ENCODE measurements at regions not wholly inside any gene's neighbourhood (a gene's known extent, or its start where the extent isn't known, plus 50 kb on each side); places are given as distances from the start of the nearest gene placed in this dataset.

DNA sequence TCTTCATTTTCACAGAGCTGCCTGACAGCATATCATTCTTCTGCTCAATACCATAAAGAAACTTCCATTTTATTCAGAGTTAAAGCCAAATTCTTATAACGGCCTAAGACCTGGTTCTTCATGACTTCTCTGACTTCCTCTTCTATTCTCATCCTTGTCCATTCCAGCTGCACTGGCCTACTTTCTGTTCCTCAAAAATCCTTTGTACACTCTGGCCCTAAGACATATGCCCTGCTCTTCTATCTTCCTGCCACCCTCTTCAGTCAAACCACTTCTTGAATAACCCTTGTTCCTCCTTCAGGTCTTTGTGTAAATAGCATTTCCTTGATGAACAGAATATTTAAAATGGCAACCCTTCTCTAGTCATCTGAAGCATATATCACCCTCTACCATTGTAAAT lies 1338.7 kb upstream of the ADGRL2 start:
- DNase-seq (ENCODE audit: extremely low read depth, low read depth): no peak
- no peak overlapping the region for H3K4me3 ChIP-seq (replicated peaks; ENCODE audit: low read depth, low read length)
- TF ChIP-seq, protein P1, sequence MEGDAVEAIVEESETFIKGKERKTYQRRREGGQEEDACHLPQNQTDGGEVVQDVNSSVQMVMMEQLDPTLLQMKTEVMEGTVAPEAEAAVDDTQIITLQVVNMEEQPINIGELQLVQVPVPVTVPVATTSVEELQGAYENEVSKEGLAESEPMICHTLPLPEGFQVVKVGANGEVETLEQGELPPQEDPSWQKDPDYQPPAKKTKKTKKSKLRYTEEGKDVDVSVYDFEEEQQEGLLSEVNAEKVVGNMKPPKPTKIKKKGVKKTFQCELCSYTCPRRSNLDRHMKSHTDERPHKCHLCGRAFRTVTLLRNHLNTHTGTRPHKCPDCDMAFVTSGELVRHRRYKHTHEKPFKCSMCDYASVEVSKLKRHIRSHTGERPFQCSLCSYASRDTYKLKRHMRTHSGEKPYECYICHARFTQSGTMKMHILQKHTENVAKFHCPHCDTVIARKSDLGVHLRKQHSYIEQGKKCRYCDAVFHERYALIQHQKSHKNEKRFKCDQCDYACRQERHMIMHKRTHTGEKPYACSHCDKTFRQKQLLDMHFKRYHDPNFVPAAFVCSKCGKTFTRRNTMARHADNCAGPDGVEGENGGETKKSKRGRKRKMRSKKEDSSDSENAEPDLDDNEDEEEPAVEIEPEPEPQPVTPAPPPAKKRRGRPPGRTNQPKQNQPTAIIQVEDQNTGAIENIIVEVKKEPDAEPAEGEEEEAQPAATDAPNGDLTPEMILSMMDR (IDR thresholded peaks at IDR 0.05; ENCODE audit: low read depth, low read length, missing control alignments): no peak

- TF ChIP-seq, protein P1 (IDR thresholded peaks at IDR 0.05; ENCODE audit: low read depth, low read length, missing control alignments): no peak
- H3K4me3 ChIP-seq (replicated peaks; ENCODE audit: low read depth, low read length): no peak overlapping the region
- DNase-seq (ENCODE audit: extremely low read depth, low read depth): no peak
Observed at GRCh38 chr1:80457409-80457808, 1343.3 kb upstream of the ADGRL2 start.

- no peak for DNase-seq (ENCODE audit: extremely low read depth, low read depth)
- H3K4me3 ChIP-seq (replicated peaks; ENCODE audit: low read depth, low read length): no peak overlapping the region
- TF ChIP-seq, protein P1 (IDR thresholded peaks at IDR 0.05; ENCODE audit: low read depth, low read length, missing control alignments): no peak
Observed at GRCh38 chr1:80453775-80454174, 1347.0 kb upstream of the ADGRL2 start.

DNA sequence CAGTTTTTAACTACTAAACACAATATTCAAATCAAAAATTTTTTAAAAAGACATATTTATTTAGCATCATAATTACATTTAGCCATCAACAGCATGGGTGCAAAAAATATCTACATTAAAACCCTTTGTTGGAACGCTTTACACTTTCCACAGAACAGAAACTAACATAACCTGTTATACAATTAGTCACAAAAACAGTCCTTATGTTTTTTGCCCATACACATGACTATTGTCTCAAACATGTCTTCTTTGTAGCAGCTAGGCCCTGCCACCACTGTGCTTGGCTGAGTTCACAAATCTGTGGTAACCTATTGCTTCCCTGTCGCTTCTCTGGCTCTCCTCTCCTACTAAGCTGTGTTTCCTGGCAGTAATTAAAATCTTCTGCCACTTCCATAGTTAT lies 1350.0 kb upstream of the ADGRL2 start:
- no peak overlapping the region for H3K4me3 ChIP-seq (replicated peaks; ENCODE audit: low read depth, low read length)
- DNase-seq (ENCODE audit: extremely low read depth, low read depth): no peak
- TF ChIP-seq, protein P1 (IDR thresholded peaks at IDR 0.05; ENCODE audit: low read depth, low read length, missing control alignments): no peak

DNA sequence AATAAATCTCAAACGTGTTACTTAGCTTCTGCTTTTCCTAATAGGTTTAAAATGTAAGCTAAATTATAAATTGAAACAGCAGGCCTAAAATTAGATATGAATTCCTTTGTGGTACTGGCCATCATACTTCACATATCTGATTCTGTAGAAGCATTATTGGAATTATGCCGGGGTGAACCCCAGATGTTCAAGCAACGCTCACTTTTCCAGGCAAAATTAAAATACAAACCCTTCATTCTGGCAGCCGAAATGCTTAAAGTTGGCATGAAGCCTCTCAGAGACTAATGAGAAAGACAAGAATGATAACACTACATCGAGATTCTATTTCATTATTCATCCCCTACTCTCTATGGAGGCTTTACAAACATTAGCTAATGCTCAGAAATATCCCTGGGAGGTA lies 1352.7 kb upstream of the ADGRL2 start:
- DNase-seq (ENCODE audit: extremely low read depth, low read depth): no peak
- no peak overlapping the region for H3K4me3 ChIP-seq (replicated peaks; ENCODE audit: low read depth, low read length)
- TF ChIP-seq, protein P1 (IDR thresholded peaks at IDR 0.05; ENCODE audit: low read depth, low read length, missing control alignments): no peak

GRCh38 chr1:80447526-80447925 lies 1353.2 kb upstream of the ADGRL2 start:
- DNase-seq (ENCODE audit: extremely low read depth, low read depth): no peak
- TF ChIP-seq, protein P1 (IDR thresholded peaks at IDR 0.05; ENCODE audit: low read depth, low read length, missing control alignments): no peak
- no peak overlapping the region for H3K4me3 ChIP-seq (replicated peaks; ENCODE audit: low read depth, low read length)

DNA sequence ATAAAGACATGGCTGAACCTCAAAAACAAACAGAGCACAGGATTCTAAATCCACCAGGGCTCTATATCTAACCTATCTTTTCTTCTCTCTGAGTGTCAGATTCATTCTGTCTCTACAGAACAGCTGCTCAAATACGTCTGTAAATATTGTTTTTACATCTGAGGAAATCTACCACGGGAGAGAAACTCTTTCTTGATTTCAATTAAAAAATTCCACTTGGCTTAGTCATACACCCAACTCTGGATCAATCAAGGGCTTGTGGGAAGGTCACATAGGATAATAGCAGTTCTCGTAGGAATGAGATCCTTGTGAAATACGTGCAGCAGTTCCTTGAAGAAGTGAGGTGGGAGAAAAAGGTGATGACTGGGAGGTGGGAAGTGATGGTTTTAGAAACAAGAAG lies 1355.7 kb upstream of the ADGRL2 start:
- no peak for DNase-seq (ENCODE audit: extremely low read depth, low read depth)
- no peak overlapping the region for H3K4me3 ChIP-seq (replicated peaks; ENCODE audit: low read depth, low read length)
- TF ChIP-seq, protein P1 (IDR thresholded peaks at IDR 0.05; ENCODE audit: low read depth, low read length, missing control alignments): no peak
